ENCODE measurements at regions not wholly inside any gene's neighbourhood (a gene's known extent, or its start where the extent isn't known, plus 50 kb on each side); places are given as distances from the start of the nearest gene placed in this dataset.

DNA sequence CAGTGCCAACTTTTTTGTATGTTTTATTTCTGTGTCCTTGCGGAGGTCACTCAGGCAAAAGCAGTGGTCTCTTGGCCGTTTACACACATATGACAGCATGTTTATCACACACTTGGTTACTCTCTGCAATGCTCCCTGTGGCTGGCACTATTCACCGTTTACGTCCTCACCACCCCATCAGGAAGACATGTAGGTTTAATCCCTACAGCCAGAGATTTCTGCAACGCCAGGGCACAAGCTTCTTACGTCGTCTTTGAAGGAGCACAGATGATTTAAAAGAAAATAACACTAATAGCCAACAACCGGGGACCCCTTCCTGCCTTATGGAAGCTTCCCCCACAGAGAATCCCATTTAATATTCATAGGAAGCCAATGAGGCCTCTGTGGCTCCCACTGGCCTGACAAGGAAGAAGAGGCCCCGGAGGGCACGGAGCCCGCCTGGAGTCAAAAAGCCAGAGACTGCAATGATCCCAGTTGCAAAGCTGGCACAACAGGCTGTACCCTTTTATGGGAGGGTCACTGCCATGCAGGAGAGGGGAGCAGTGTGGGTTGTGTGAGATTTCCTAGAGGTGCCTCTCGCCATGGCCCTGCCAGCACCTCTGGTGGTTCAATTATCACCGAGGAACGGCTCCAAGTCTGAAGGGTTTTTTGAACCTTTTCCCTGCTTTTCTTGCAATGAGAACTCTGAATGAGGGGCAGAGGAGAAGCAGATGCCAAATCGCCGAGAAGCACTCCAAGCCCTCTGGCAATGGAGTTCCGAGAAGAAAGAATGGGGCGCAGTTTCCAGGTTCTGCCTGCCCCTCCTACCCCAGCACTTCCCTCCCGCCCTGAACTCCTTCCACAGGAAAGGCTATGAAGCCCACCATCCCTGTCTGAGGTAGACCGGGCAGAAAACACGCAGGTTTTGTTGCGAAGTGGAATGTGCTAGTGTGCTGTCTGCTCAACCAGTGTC is 96.2 kb downstream of the THBS2 start:
- no peak for TF ChIP-seq TAF1 (IDR thresholded peaks at IDR 0.05; ENCODE audit: borderline replicate concordance, low read depth, low read length)
- no peak for TF ChIP-seq POLR2A (IDR thresholded peaks at IDR 0.05; ENCODE audit: low read depth, low read length)

All from GM12892 (cell line).